ENCODE measurements at regions not wholly inside any gene's neighbourhood (a gene's known extent, or its start where the extent isn't known, plus 50 kb on each side); places are given as distances from the start of the nearest gene placed in this dataset.

- intact Hi-C loops (cut with DNase I) = no loop called here
- Histone ChIP-seq H3K27ac (no peak overlapping the region), H3K27me3 (no peaks in the 10 kb centered on the region), H3K4me1 (no peaks in the 10 kb centered on the region), H3K9me3 (no peaks in the 10 kb centered on the region), H3K36me3 (no peaks in the 10 kb centered on the region), H3K4me3 (no peak overlapping the region)
- TF ChIP-seq POLR2AphosphoS5 (IDR thresholded peaks at IDR 0.05; ENCODE audit: insufficient read depth in 1 of 2, low read depth in 1 of 2) (no peak), CTCF (IDR thresholded peaks at IDR 0.05) (no peak), POLR2A (IDR thresholded peaks at IDR 0.05) (no peak)
- DNase-seq (ENCODE audit: extremely low spot score in 2 of 2) = no peak
Measured at GRCh38 chr5:145225529-145225928, 609.6 kb downstream of the PRELID2 start.

DNA sequence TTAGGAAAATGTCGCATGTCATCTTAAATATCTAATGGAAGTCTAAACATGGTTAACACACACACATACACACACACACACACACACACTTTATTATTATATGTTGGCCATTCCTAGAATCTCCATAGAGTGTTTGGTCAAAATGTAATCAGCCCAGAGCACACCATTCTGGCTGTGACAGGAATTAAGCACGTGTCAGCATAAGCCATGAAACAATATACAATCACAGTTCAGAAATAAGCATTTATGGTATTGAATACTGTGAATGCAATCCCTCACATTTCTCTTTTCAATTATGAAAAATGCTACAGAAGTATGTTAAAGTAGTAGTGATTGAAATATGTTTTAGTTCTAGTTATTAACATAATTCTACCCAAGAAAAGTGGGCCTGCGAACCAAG is 611.6 kb downstream of the PRELID2 start:
- Histone ChIP-seq H3K9me3 (no peaks in the 10 kb centered on the region), H3K4me3 (no peak overlapping the region), H3K27ac (no peak overlapping the region), H3K36me3 (no peaks in the 10 kb centered on the region), H3K27me3 (no peaks in the 10 kb centered on the region), H3K4me1 (no peaks in the 10 kb centered on the region)
- intact Hi-C loops (cut with DNase I) = no loop called here
- DNase-seq (ENCODE audit: extremely low spot score in 2 of 2) = no peak
- no peak for TF ChIP-seq POLR2AphosphoS5 (IDR thresholded peaks at IDR 0.05; ENCODE audit: insufficient read depth in 1 of 2, low read depth in 1 of 2)
- TF ChIP-seq CTCF (IDR thresholded peaks at IDR 0.05) = no peak
- no peak for TF ChIP-seq POLR2A (IDR thresholded peaks at IDR 0.05)

DNA sequence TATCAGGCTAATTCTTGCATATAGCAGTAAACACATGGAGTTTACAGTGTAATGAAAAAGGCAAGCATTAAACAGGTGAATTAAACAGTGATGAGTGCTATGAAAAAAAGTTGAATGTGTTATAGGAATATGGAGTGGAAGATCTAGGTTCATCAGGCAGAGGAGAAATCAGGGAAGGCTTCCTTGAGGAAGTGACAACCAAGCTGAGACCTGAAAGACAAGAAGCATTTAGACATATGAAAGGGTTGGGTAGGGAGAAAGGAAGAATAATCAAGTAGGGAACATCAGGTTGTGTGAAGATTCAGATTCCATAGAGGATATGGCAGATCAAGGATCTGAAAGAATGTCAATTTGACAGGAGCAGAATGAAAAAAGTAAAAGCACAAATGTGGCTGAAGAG is 612.5 kb downstream of the PRELID2 start:
- H3K36me3 ChIP-seq = no peaks in the 10 kb centered on the region
- H3K9me3 ChIP-seq = no peaks in the 10 kb centered on the region
- no peaks in the 10 kb centered on the region for H3K27me3 ChIP-seq
- no peak for DNase-seq (ENCODE audit: extremely low spot score in 2 of 2)
- intact Hi-C loops (cut with DNase I) = no loop called here
- H3K4me3 ChIP-seq = no peak overlapping the region
- no peak for TF ChIP-seq POLR2A (IDR thresholded peaks at IDR 0.05)
- no peak for TF ChIP-seq POLR2AphosphoS5 (IDR thresholded peaks at IDR 0.05; ENCODE audit: insufficient read depth in 1 of 2, low read depth in 1 of 2)
- TF ChIP-seq CTCF (IDR thresholded peaks at IDR 0.05) = no peak
- no peaks in the 10 kb centered on the region for H3K4me1 ChIP-seq
- no peak overlapping the region for H3K27ac ChIP-seq

DNA sequence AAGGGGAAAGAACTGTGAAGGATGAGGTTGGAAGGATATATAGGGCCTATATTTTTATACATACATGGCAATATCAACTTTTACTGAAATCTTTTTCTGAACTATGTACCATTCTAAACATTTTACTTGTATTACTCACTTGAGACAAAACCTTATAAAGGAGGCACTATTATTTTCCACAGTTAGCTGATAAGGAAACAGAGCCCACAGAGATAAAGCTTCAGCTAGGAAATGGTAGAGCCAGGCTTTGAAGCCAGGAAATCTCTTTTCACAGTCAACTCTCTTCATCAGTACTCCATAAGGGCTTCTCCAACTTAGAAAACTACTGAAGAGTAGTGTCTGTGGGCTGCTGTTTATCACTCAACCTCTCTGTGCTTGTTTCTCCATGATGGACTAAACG is 613.7 kb downstream of the PRELID2 start:
- Histone ChIP-seq H3K27ac (no peak overlapping the region), H3K36me3 (no peaks in the 10 kb centered on the region), H3K27me3 (no peaks in the 10 kb centered on the region), H3K9me3 (no peaks in the 10 kb centered on the region), H3K4me1 (no peaks in the 10 kb centered on the region), H3K4me3 (no peak overlapping the region)
- no peak for DNase-seq (ENCODE audit: extremely low spot score in 2 of 2)
- TF ChIP-seq CTCF (IDR thresholded peaks at IDR 0.05) = no peak
- TF ChIP-seq POLR2A (IDR thresholded peaks at IDR 0.05) = no peak
- TF ChIP-seq POLR2AphosphoS5 (IDR thresholded peaks at IDR 0.05; ENCODE audit: insufficient read depth in 1 of 2, low read depth in 1 of 2) = no peak
- intact Hi-C loops (cut with DNase I) = no loop called here

- DNase-seq (ENCODE audit: extremely low spot score in 2 of 2) = no peak
- Histone ChIP-seq H3K4me1 (no peaks in the 10 kb centered on the region), H3K27me3 (no peaks in the 10 kb centered on the region), H3K36me3 (no peaks in the 10 kb centered on the region), H3K4me3 (no peak overlapping the region), H3K27ac (no peak overlapping the region), H3K9me3 (no peaks in the 10 kb centered on the region)
- intact Hi-C loops (cut with DNase I) = no loop called here
- TF ChIP-seq POLR2AphosphoS5 (IDR thresholded peaks at IDR 0.05; ENCODE audit: insufficient read depth in 1 of 2, low read depth in 1 of 2) (no peak), POLR2A (IDR thresholded peaks at IDR 0.05) (no peak), CTCF (IDR thresholded peaks at IDR 0.05) (no peak)
Measured at GRCh38 chr5:145220481-145220880, 614.7 kb downstream of the PRELID2 start.

Measured in vagina (tissue), 2 donors.